Fibroblast of lung (primary cell): ENCODE measurements at regions not wholly inside any gene's neighbourhood (a gene's known extent, or its start where the extent isn't known, plus 50 kb on each side); places are given as distances from the start of the nearest gene placed in this dataset.

ENCODE experiments used
- DNase-seq, 2 donors: peaks; one replicate each; pipeline versions ENCODE4 v3.0.0 to v3.0.0-alpha.2; 2010; ENCODE audit warnings: low read depth in 2 of 2
- H2AFZ ChIP-seq: 2 replicates; pipeline ENCODE4 v1.5.1; 2012; ENCODE audit warnings: low read length, control low read depth, inconsistent platforms
- H3K27ac ChIP-seq: 2 replicates; pipeline ENCODE4 v1.5.1; 2011; ENCODE audit warnings: low read length, control low read depth; ENCODE audit not compliant: insufficient read depth
- H3K27me3 ChIP-seq: 2 replicates; pipeline ENCODE4 v1.5.1; 2011; ENCODE audit warnings: mild to moderate bottlenecking, low read length; ENCODE audit not compliant: control insufficient read depth, insufficient read depth
- H3K36me3 ChIP-seq: 2 replicates; pipeline ENCODE4 v1.5.1; 2011; ENCODE audit warnings: low read length; ENCODE audit not compliant: control insufficient read depth, insufficient read depth
- H3K4me1 ChIP-seq: 2 replicates; pipeline ENCODE4 v1.5.1; 2011; ENCODE audit warnings: low read length; ENCODE audit not compliant: control insufficient read depth, insufficient read depth; ENCODE audit errors: extremely low read depth
- H3K4me2 ChIP-seq: 2 replicates; pipeline ENCODE4 v1.5.1; 2011; ENCODE audit warnings: low read length, control low read depth; ENCODE audit not compliant: insufficient read depth; ENCODE audit errors: extremely low read depth
- H3K4me3 ChIP-seq, 4 experiments: fragments of 200-600 bp in 1 of 4; sonication (generic) in 1 of 4; replicated peaks in 1 of 4; 2 replicates each; pipeline ENCODE4 v1.5.1; 2011 to 2016; ENCODE audit warnings: low read length in 4 of 4, low read depth in 3 of 4, mild to moderate bottlenecking in 3 of 4, control low read depth in 2 of 4, inconsistent platforms in 1 of 4, mixed read lengths in 1 of 4; ENCODE audit not compliant: insufficient read depth in 1 of 4; ENCODE audit errors: control extremely low read depth in 1 of 4
- H3K79me2 ChIP-seq: 2 replicates; pipeline ENCODE4 v1.5.1; 2012; ENCODE audit warnings: mild to moderate bottlenecking, low read length, inconsistent platforms; ENCODE audit not compliant: control insufficient read depth, insufficient read depth
- H3K9ac ChIP-seq: 2 replicates; pipeline ENCODE4 v1.5.1; 2011; ENCODE audit warnings: mild to moderate bottlenecking, low read length, control low read depth; ENCODE audit not compliant: insufficient read depth
- H3K9me3 ChIP-seq: 2 replicates; pipeline ENCODE4 v1.5.1; 2012; ENCODE audit warnings: low read depth, low read length; ENCODE audit not compliant: control insufficient read depth, insufficient read depth
- H4K20me1 ChIP-seq: 2 replicates; pipeline ENCODE4 v1.5.1; 2011; ENCODE audit warnings: low read length; ENCODE audit not compliant: control insufficient read depth, insufficient read depth; ENCODE audit errors: extremely low read depth
- EZH2 ChIP-seq: IDR thresholded peaks from 2 replicates; pipeline ENCODE4 v1.5.1; 2012; ENCODE audit warnings: low read length, control low read depth, mild to moderate bottlenecking; ENCODE audit errors: missing control alignments
- TF ChIP-seq, protein P1 (sequence below), 2 donors: IDR thresholded peaks in 1 of 2; conservative IDR thresholded peaks in 1 of 2; 1 replicate in 1 of 2; 2 replicates in 1 of 2; pipeline ENCODE4 v1.5.1; 2011 to 2012; ENCODE audit warnings: low read length in 2 of 2, control low read depth in 1 of 2, inconsistent platforms in 1 of 2, low read depth in 1 of 2, mild to moderate bottlenecking in 1 of 2

DNA sequence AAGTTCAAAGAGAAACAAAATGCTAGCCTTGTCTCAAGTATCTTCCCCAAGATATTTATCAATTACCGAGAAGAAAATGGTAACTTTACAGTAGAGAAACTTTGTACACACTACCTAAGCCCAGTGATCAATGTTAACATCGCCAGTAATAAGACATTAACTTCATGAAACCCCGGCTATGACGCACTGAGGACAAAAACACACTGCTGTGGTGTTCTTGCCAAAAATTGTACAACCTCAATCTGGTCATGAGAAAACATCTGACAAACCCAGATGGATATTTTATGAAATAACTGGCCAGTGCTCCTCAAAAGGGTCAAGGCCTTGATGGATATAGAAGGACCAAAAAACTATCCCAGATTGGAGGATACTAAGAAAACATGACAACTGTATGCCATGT lies 85.5 kb upstream of the DTNBP1 start:
- Histone ChIP-seq H3K27me3 (no peaks in the 10 kb centered on the region), H3K4me1 (no peaks in the 10 kb centered on the region), H4K20me1 (no peaks in the 10 kb centered on the region), H3K27ac (no peak overlapping the region), H3K79me2 (no peaks in the 10 kb centered on the region), H3K4me2 (no peak overlapping the region), H3K4me3 (no peak overlapping the region), H3K9ac (no peak overlapping the region), H3K9me3 (no peaks in the 10 kb centered on the region), H3K36me3 (no peaks in the 10 kb centered on the region), H2AFZ (no peak overlapping the region)
- TF ChIP-seq, protein P1, sequence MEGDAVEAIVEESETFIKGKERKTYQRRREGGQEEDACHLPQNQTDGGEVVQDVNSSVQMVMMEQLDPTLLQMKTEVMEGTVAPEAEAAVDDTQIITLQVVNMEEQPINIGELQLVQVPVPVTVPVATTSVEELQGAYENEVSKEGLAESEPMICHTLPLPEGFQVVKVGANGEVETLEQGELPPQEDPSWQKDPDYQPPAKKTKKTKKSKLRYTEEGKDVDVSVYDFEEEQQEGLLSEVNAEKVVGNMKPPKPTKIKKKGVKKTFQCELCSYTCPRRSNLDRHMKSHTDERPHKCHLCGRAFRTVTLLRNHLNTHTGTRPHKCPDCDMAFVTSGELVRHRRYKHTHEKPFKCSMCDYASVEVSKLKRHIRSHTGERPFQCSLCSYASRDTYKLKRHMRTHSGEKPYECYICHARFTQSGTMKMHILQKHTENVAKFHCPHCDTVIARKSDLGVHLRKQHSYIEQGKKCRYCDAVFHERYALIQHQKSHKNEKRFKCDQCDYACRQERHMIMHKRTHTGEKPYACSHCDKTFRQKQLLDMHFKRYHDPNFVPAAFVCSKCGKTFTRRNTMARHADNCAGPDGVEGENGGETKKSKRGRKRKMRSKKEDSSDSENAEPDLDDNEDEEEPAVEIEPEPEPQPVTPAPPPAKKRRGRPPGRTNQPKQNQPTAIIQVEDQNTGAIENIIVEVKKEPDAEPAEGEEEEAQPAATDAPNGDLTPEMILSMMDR (conservative IDR thresholded peaks at IDR 0.05 in 1 of 2, IDR thresholded peaks at IDR 0.05 in 1 of 2; ENCODE audit: low read depth in 1 of 2, low read length in 2 of 2) = no peak
- TF ChIP-seq EZH2 = no peak
- no peak for DNase-seq

DNA sequence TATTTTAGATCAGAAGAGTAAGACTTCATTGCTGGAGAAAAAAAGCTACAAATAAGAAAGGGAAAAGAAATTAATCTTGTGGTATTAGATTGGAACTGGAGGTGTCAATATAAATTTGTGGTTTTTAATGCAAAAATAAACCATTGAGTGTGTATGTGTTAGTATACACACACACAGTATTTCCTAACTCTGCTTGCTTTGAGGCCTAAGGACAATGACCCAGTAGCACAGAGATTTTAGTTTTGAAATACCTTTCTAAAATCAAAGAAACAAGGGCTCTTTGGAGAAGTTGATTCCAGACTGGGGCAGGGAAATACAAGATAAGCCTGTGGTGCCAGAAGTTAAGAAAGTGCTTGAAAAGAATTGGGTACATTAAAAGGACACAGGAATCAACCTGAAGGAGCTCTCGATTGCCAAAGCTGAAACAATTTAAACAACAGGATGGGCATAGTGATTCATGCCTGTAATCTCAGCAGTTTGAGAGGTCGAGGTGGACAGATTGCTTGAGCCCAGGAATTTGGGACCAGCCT lies 84.6 kb upstream of the DTNBP1 start:
- no peak overlapping the region for H3K4me3 ChIP-seq
- H3K27ac ChIP-seq = no peak overlapping the region
- no peak overlapping the region for H3K9ac ChIP-seq
- no peaks in the 10 kb centered on the region for H3K27me3 ChIP-seq
- H3K9me3 ChIP-seq = no peaks in the 10 kb centered on the region
- no peaks in the 10 kb centered on the region for H4K20me1 ChIP-seq
- no peaks in the 10 kb centered on the region for H3K79me2 ChIP-seq
- DNase-seq = no peak
- TF ChIP-seq EZH2 = no peak
- TF ChIP-seq, protein P1 (conservative IDR thresholded peaks at IDR 0.05 in 1 of 2, IDR thresholded peaks at IDR 0.05 in 1 of 2; ENCODE audit: low read depth in 1 of 2, low read length in 2 of 2) = no peak
- H3K36me3 ChIP-seq = no peaks in the 10 kb centered on the region
- H2AFZ ChIP-seq = no peak overlapping the region
- no peak overlapping the region for H3K4me2 ChIP-seq
- H3K4me1 ChIP-seq = no peaks in the 10 kb centered on the region

DNA sequence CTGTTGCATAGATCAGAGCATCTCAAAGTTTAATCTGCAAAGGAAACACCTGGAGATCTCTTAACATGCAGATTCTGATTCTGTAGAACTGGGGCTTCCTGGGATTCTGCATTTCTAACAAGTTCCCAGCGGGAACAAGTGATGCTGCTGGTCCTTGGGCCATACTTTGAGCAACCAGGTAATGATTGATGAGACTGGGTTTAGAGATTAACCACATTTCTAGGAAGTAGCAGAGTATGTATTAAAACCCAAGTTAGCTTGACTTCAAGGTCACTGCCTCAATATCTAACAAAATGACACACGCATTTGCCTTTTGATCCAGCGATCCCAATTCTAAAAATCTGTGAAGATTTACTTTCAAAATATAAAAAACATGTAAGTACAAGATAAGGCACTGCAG lies 83.0 kb upstream of the DTNBP1 start:
- H3K36me3 ChIP-seq = no peaks in the 10 kb centered on the region
- no peak overlapping the region for H3K4me2 ChIP-seq
- DNase-seq = no peak
- no peaks in the 10 kb centered on the region for H3K9me3 ChIP-seq
- H3K79me2 ChIP-seq = no peaks in the 10 kb centered on the region
- no peaks in the 10 kb centered on the region for H3K27me3 ChIP-seq
- no peaks in the 10 kb centered on the region for H3K4me1 ChIP-seq
- no peak overlapping the region for H2AFZ ChIP-seq
- no peak overlapping the region for H3K27ac ChIP-seq
- TF ChIP-seq, protein P1 (conservative IDR thresholded peaks at IDR 0.05 in 1 of 2, IDR thresholded peaks at IDR 0.05 in 1 of 2; ENCODE audit: low read depth in 1 of 2, low read length in 2 of 2) = no peak
- TF ChIP-seq EZH2 = no peak
- H3K9ac ChIP-seq = no peak overlapping the region
- H3K4me3 ChIP-seq = no peak overlapping the region
- no peaks in the 10 kb centered on the region for H4K20me1 ChIP-seq
